HG03060 (cell line): ENCODE measurements at regions not wholly inside any gene's neighbourhood (a gene's known extent, or its start where the extent isn't known, plus 50 kb on each side); places are given as distances from the start of the nearest gene placed in this dataset.

Experiments used
- ATAC-seq: cut with Tn5 transposase; IDR thresholded peaks from one replicate; pipeline ENCODE4 v1.9.1; 2021; ENCODE audit warnings: low read depth, moderate number of reproducible peaks; ENCODE audit not compliant: unreplicated experiment

DNA sequence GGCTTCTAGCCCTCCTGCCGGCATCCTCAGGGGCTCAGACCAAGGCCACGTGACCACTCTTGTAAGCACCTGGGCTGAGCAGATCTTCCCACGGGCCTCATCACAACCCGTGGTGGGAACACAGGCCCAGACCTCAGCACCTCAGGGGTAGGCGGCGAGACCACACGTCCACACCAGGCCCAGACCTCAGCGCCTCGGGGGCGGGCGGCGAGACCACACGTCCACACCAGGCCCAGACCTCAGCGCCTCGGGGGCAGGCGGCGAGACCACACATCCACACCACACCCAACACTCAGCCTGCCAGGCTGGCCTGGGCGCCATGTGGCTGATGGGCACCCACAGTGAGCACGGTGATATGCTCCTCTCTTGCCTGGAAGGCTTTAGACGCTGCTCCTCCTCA is 334.4 kb upstream of the SALL3 start:
- ATAC-seq, result no peak

- no peak for ATAC-seq
These were observed 332.6 kb upstream of the SALL3 start for GRCh38 chr18:78647018-78647417.

DNA sequence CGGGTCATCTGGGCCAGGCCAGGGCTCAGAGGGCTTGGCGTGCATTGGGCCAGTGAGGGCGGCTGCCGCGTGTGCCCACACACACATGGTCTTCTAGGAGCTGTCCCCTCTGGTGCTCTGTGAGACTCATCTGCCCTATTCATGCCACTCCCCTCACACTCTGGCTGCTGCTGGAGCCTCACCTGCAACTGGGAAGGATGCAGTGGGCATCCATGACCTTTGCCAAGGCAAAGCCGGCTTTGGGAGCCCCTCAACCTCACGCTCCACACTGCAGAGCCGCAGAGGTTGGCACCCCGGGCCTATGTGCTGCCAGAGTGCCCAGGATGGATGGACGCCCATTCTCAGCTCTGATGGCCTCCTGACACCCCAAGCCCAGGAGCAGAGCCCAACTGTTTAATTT is 330.2 kb upstream of the SALL3 start:
- ATAC-seq, result no peak

- no peak for ATAC-seq
These were observed 328.7 kb upstream of the SALL3 start for GRCh38 chr18:78650926-78651325.

- no peak for ATAC-seq
These were observed 327.5 kb upstream of the SALL3 start for GRCh38 chr18:78652001-78652545.

- ATAC-seq, result no peak
These were observed 323.7 kb upstream of the SALL3 start for GRCh38 chr18:78655921-78656320.

- ATAC-seq, result no peak
These were observed 323.2 kb upstream of the SALL3 start for GRCh38 chr18:78656346-78656925.

GRCh38 chr18:78658531-78658930 is 321.1 kb upstream of the SALL3 start:
- ATAC-seq, result no peak

DNA sequence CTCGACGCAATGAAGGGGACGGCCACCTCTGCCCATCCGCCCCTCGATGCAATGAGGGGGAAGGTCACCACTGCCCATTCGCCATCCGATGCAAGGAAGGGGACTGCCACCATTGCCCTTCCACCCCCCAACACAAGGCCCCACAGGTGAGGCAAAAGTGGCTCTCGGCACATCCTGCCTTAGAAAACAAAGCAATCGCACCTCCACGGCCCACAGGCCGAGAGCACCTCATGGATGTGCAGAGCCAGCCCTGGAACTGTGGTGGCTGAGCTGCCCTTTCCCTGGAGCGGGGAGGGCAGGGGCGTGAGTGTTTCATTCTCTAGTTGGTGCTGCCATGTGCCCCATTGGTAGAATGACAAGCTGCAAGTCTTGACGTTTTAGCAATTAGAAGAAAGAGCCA is 320.6 kb upstream of the SALL3 start:
- ATAC-seq, result no peak

DNA sequence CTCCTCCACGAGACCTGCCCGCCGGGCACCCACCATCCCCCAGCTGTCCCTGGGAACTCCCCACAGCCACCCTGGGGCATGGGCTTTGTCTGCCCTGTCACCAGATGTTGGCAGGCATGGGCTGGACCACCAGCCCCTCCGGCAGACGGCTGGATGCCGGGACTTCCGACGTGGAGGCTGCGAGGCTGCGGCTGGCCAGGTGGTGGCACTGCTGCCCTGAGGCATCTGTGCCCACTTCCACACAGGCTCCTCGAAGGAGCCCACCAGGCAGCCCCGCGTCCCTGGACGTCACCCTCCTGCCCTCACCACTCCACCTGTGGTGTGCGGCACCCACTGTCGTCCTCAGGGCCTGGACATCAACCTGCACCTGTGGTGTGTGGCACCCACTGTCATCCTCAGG is 319.9 kb upstream of the SALL3 start:
- no peak for ATAC-seq

- no peak for ATAC-seq
These were observed 319.3 kb upstream of the SALL3 start for GRCh38 chr18:78660311-78660710.

DNA sequence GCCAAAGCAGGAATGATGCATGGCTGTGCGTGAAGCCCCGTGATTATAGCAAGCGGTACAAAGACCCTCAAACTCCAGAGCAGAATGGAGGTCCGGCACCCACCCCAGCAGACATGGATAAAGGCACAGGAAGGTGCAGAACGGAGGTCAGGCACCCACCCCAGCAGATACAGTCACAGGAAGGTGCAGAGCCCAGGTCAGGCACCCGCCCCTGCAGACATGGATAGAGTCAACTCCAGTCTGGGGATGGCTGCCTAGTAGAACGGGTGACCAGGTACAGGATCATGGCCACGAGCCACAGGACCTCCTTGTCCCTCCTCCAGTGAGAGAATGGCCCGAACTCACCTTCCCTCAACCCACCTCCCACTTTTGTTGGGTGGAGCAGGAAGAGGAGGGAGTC is 318.3 kb upstream of the SALL3 start:
- ATAC-seq, result no peak

DNA sequence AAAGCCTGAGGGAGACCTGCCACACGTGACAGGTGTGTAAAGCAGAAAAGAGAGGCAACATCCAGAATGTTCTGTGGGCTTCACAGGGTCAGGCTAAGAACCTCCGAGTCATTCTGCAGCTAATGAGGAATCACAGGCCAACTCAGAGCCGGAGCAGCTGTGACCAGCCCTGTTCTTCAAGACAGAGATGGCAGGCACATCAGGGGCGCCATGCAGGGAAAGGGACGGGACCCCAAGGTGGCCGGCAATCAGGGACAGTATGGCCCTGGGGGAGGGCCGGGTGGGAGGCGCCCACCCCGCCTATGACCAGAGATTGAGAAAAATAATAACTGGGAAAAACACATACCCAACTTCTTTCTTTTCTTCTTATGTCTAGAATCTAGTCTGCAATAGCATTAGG is 316.7 kb upstream of the SALL3 start:
- ATAC-seq, result no peak

DNA sequence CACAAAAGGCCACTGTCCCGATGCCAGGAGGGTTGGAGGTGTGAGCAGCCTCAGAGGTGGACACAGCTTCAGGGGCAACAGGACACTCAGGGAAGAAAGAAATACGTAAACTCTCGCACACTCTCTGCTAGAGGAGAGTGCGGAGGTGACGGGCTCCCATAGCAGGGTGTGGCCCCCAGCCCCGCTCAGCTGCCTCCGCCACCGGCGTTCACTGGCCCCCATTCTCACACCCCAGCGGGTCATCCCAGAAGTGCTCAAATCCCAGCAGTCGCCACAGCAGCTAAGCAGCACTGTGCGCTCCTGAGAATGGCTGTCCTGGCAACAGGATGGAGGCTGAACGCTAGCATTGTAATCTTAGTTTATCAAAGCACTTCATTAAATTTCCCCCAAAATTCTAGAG is 315.6 kb upstream of the SALL3 start:
- no peak for ATAC-seq

DNA sequence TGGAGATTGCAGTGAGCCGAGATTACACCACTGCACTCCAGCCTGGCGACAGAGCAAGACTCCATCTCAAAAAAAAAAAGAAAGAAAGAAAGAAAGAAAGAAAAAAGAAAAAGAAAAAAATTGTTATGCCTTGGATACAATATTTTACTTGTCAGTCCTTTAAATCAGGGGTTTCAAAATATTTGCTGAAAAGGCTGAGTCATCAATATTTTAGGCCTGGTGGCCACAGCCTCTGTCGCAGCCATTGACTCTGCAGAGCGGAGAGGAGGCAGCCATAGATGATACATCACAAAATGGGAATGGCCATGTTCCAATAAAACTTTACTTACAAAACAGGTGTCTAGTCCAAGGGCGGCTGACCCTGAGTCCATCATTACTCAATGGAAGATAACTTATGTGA is 314.8 kb upstream of the SALL3 start:
- ATAC-seq, result no peak

GRCh38 chr18:78665644-78666043 is 314.0 kb upstream of the SALL3 start:
- ATAC-seq, result no peak

DNA sequence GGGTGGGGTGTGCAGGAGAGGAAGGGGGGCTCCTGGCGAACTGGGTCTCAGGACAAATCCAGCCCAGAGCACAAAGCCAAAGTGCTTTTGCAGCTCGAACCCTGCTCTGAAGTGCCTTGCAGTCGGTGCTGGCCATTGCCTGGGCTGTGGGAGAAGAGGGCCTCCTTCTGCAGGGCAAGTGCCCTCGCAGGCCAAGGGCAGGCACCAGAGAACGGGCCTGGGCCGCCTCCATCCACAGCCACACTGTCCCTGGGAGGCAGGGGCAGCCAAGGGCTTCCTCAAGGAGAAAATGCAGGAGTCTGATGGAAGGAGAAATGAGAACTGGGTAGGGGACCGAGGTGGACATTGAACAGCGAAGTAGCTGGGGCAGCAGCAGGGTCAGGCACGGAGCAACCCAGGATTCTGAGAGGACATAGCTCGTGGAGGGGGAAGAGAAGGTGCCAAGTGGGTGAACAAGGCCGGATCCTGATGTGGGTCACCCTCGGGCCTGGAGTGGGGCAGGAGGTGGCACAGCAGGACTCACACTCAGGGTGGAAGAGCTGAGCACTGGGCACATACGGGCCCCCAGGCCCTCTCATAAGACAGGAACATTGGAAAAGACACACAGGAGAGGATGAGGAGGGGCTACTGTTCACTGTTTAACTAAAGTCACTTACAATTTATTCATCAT is 312.8 kb upstream of the SALL3 start:
- ATAC-seq, result no peak

- no peak for ATAC-seq
These were observed 308.7 kb upstream of the SALL3 start for GRCh38 chr18:78670778-78671391.

- ATAC-seq, result no peak
These were observed 308.1 kb upstream of the SALL3 start for GRCh38 chr18:78671551-78671950.

GRCh38 chr18:78672862-78673446 is 306.7 kb upstream of the SALL3 start:
- ATAC-seq, result no peak

DNA sequence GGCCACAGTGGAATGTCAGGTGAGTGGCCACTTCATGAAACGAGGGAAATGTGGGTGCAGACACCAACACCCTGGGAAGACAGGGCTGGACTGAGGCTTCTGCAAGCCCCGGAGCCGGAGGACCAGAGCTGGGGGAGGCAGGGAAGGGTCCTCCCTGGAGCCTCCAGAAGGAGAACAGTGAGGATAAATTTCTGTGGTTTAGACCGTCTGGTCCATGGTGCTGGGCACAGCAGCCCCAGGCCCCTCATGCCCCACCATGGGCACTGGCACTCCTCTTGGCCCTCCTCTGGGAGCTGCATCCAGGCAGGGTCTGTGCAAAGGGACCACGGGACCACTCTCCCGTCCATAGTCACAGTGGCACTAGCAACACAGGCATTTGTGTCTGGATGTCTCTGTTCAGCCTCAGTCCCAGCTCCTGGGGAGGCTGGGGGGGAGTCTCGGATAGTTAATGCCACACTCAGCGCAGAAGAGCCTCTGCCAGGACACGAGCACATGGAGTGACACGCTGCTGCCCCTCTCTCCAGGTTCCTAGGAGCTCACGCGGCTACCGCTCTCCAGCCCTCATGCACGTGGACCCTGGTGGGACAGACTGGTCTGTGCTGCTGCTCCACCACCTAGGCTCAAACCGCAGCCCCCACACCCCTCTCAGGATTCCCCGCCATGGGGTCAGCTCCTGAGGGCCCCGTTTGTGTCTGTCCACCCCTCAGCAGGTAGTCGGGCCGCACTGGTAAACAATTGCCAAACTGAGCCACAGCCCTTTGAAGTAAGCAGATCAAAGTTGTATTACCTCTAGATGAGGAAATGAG is 305.9 kb upstream of the SALL3 start:
- no peak for ATAC-seq
